ENCODE measurements at regions not wholly inside any gene's neighbourhood (a gene's known extent, or its start where the extent isn't known, plus 50 kb on each side); places are given as distances from the start of the nearest gene placed in this dataset.

DNA sequence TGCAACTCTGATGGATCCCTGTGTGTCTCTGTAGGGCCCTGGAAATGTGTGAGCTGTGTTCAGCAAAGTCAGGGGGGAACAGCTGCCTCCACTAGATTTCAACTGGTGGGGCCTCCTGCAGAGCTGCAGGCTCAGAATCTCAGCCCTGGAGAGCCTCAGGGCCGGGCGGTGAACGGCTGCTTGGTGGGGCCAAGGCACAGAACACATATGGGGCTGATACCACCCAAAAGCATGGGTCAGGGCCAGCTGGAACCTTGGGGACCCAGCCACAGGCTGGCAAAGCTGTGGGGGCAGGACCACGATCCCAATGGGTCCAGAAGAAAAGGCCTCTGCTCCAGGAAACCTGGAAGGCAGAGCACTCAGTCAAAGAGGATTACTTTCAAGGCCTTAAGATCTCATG, 878.5 kb downstream of the BCL11B start:
- no peak for DNase-seq (ENCODE audit: low read depth)

DNA sequence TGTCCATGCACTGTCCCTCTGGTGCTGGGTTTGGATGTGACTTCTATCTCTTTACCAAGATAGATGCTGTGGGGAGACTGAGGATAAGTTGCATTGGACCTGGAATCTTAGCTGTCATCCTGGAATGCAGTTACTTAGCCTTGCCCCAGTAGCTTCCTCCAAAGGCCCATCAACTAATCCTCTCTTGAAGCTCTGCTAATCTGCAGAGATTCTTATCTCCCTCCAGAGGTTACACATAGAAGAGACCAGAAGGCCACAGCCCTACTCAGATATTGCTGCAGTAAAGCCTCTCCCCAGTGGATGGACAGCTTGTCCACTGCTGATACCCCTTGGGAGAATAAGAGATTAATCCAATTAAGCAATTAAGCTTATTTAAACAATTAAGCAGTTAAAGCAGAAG, 867.2 kb downstream of the BCL11B start:
- DNase-seq (ENCODE audit: low read depth) = no peak

DNA sequence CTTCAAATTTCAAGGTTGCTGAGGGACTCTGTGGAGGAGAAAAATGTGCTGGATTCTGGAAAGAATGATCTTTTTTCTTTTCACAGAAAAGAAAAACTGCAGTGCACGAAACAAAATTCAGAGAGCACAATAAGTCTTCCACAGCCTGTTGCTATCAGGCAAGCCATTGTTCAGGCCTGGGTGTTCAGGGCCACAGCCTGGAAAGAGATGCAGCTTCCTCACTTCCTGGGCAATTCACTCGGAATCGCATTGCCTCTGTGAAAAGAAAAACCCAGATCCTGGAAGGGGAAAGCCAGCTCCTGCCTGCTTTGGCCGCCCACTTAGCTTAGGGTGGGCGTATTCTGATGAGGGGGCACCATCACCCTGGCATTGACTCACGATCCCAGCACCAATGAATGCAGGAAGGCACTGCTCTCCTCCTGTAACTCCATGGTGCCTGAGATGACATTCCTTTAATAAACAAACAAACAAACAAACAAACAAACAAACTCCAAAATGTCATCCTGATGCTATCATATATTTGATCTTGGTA, 863.9 kb downstream of the BCL11B start:
- DNase-seq (ENCODE audit: low read depth) = no peak

GRCh38 chr14:98408713-98409112, 863.3 kb downstream of the BCL11B start:
- no peak for DNase-seq (ENCODE audit: low read depth)

DNA sequence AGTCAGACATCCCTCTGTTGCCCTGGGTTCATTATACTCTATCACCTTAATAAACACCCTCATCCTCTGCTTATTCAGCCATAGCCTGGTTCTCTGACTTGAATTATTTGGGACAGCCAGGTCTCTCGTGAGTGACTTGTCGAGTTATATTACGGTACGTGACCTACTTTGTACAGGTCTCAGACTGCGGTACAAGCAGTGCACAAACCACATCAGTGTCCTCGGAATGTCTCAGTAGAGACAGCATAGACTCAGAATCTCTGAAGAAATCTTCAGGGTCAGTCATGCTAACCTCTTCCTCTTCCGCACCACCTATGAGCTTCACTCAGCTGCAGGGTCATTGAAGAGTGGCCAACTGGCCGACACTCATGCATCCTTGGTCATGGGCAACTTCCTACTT, 860.8 kb downstream of the BCL11B start:
- no peak for DNase-seq (ENCODE audit: low read depth)

- no peak for DNase-seq (ENCODE audit: low read depth)
Measured at GRCh38 chr14:98412431-98412830, 859.6 kb downstream of the BCL11B start.

- no peak for DNase-seq (ENCODE audit: low read depth)
Measured at GRCh38 chr14:98415766-98416165, 856.2 kb downstream of the BCL11B start.

GRCh38 chr14:98417001-98417400, 855.0 kb downstream of the BCL11B start:
- DNase-seq (ENCODE audit: low read depth) = no peak

GRCh38 chr14:98428483-98428994, 843.5 kb downstream of the BCL11B start:
- no peak for DNase-seq (ENCODE audit: low read depth)

DNA sequence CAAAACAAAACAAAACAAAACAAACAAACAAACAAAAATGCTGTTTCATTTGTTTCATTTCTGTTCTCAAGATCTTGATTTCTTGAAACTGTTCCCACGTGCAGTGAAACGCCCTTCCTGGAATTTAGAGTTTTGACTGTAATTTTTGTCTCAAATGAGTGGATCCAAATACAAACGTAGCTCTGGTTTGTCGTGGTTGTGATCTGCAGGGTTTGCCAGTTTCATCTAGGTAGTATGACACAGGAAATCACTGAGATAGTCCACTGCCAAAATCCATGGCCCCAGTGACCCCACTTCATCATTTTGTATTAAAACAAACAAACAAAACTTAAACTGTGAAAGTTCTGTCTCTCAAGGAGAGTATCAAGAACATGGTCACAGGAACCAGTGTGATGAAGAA, 838.6 kb downstream of the BCL11B start:
- DNase-seq (ENCODE audit: low read depth) = no peak

GRCh38 chr14:98437113-98437512, 834.9 kb downstream of the BCL11B start:
- DNase-seq (ENCODE audit: low read depth) = no peak

DNA sequence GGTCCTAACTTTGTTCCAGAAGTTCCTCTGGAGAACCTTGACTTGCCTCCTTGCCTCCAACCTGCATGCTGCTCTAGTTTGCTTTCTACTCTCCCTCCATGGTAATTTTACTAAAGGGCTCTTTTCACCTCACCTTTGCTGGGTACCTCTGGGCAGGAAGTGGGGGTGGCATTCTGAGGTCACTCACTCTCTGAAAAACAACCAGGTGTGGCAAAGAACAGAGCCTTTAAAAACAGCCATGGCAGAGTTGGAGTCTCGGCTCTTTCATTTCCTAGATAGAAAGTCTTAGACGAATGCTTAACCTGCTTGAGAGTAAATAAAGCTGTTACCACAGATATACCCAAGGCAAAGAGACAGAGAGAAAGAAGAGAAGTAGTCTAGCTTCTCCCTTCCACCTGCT, 827.9 kb downstream of the BCL11B start:
- no peak for DNase-seq (ENCODE audit: low read depth)

DNA sequence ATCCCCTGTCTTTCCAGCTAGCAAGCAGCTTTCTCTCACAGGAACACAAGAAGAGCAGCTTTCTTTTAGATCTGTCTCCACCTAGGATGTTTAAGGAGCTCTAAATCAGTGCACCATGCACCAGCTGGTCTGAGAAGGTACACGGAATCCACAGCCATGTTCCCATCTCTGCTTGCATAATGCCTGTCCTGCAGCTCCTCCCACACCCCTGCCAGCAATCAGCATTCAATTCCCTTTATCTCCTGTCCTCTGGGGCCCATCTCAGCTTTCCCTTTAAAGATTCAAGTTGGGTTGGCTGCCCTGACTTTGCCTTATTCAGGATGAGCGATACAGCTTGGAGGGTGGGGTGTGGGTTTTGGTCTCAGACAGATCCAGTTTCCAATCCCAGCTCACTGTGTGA, 826.3 kb downstream of the BCL11B start:
- DNase-seq (ENCODE audit: low read depth) = no peak

DNA sequence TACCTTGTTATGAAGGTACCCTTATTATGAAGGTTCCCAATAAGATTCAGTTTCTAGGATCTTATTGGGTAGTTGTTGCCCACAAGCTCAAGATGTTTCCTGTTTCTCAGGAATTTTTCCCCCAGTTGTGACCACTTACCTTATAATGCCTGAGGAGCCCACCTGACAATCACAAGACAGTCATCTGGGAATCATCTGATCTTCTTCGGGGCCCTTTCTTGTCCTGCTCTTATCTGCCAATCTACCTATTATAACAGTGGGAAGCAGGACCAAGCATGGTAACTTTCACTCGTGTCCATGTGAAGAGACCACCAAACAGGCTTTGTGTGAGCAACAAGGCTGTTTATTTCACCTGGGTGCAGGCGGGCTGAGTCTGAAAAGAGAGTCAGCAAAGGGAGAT, 825.5 kb downstream of the BCL11B start:
- DNase-seq (ENCODE audit: low read depth) = no peak

- no peak for DNase-seq (ENCODE audit: low read depth)
Measured at GRCh38 chr14:98456231-98456630, 815.8 kb downstream of the BCL11B start.

DNA sequence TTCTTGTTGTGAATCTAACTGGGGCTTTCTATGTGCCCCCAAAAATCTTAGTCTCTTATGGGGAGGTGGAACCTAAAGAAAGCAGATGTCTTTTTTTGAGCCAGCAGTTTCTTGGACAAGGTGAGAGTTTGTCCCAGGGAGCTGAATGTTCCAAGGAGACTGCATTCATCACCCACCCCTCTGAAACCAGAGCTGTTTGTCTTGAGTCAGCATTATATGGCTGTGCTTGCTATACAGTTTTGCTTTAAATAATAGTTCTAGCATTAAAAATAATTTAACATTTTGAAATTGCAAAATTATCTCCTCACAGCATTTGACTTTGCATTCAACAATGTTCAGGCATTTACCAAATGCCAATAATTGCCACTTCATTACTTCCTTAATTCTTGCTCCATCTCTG, 813.3 kb downstream of the BCL11B start:
- no peak for DNase-seq (ENCODE audit: low read depth)

- DNase-seq (ENCODE audit: low read depth) = no peak
Measured at GRCh38 chr14:98462908-98463307, 809.1 kb downstream of the BCL11B start.

DNA sequence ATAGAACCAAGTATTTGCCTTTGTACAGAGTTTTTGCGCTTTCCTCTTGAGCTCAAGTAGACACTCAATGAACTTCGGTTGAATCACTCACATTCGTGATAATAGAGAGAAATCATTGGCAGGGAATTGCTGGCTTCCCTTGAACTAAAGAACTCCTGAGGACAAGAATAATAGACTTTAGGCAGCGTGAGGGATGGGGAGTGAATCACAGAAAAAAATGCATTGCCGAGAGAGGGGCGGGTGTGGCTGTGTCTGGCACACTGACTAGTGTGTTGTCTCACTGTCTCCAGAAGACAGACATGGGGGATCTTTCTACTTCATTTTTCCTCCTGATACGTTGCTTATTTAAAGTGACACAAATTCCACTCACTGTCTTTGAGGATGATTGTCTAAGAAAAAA, 805.2 kb downstream of the BCL11B start:
- DNase-seq (ENCODE audit: low read depth) = no peak

- DNase-seq (ENCODE audit: low read depth) = no peak
Measured at GRCh38 chr14:98470663-98471062, 801.3 kb downstream of the BCL11B start.

- no peak for DNase-seq (ENCODE audit: low read depth)
Measured at GRCh38 chr14:98474900-98475299, 797.1 kb downstream of the BCL11B start.

DNA sequence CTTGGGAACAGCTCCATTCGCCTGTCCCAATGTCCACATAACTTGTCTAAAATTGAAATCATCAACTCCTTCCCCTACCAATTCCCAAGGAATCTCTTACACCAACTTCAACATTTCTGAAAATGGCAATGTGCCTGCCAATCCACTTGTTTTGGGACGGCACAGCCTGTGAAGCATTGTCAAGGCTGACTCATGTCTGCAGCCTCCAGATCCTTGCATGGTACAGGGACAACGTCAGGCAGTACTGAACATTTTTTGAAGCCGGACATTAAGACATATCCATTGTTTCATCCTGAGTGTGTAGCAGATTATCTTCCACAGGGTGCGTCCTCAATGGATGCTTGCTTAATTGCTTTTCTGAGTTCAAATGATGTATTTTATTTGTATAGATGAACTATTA, 794.1 kb downstream of the BCL11B start:
- no peak for DNase-seq (ENCODE audit: low read depth)

DNA sequence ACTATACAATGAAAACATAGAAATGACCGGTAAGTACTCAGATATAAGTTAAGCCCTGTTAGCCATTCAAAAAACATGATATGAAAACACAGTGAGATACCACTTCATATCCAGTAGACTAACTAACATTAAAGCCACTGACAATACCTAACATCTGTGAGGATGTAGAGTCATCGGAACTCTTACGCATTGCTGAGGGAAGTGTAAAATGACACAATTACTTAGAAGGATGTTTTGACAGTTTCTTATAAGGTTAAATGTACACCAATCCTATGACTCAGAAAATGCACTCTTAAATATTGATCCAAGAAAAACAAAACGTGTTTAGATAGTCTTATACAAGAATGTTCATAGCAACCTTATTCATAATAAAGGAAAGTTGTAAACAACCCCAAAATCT, 782.9 kb downstream of the BCL11B start:
- no peak for DNase-seq (ENCODE audit: low read depth)

- DNase-seq (ENCODE audit: low read depth) = no peak
Measured at GRCh38 chr14:98494582-98494981, 777.4 kb downstream of the BCL11B start.

Data from myocyte (in vitro differentiated cells).